SK-N-SH (cell line): ENCODE measurements at regions not wholly inside any gene's neighbourhood (a gene's known extent, or its start where the extent isn't known, plus 50 kb on each side); places are given as distances from the start of the nearest gene placed in this dataset.

Experiments used
- CTCF ChIP-seq: fragments of 200-600 bp; sonication (generic); IDR thresholded peaks from 2 replicates; pipeline ENCODE4 v1.6.1; 2017; ENCODE audit warnings: antibody characterized with exemption, mild to moderate bottlenecking, moderate library complexity
- EP300 ChIP-seq, 2 experiments: IDR thresholded peaks; 2 replicates each; pipeline versions ENCODE4 v1.4.0 to v1.6.1; 2012; ENCODE audit warnings: borderline replicate concordance in 1 of 2, low read depth in 1 of 2, low read length in 1 of 2
- EZH2phosphoT487 ChIP-seq: fragments of 200-600 bp; sonication (generic); IDR thresholded peaks from 2 replicates; pipeline ENCODE4 v1.6.1; 2017; ENCODE audit warnings: low read depth, mixed run types, mild to moderate bottlenecking, antibody characterized with exemption, moderate library complexity, borderline replicate concordance
- FOXM1 ChIP-seq: IDR thresholded peaks from 2 replicates; pipeline ENCODE4 v1.4.0; 2012; ENCODE audit warnings: low read depth, mild to moderate bottlenecking

DNA sequence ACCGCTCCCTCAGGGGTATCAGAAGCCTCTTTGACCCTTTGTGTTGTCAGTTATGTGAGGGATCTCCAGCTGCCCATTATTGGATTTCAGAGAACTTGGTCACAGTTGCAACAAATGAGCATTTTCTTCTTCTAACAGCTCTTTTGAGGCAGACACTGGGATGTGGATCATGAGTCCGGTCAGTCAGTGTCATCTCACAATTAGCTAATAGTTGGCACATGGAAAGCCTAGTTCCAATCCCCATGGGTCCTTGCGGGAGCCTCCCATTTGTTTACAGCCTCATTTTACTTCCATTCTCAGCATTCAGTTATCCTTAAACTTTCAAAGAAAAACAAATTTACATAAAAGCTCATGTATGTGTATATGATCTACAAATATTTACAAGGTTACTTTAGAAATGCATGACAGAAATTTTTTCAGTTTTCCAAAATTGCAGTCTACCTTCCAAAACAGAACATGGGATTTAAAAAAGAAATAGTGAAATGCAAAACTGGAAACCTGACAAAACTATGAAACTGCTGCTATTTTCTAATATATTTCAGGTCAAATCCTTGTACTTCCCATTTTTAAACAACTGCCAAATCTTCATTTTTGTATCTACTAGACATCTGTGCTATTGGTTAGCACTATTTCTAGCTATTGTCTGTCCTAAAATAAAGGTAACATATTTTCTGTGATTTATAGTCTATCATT is 547.1 kb upstream of the ZEB2 start:
- TF ChIP-seq FOXM1 (no peak), CTCF (no peak), EP300 (IDR thresholded peaks at IDR 0.05; ENCODE audit: borderline replicate concordance in 1 of 2, low read depth in 1 of 2, low read length in 1 of 2) (no peak), EZH2phosphoT487 (no peak)
